GM21576 (cell line): ENCODE measurements at regions not wholly inside any gene's neighbourhood (a gene's known extent, or its start where the extent isn't known, plus 50 kb on each side); places are given as distances from the start of the nearest gene placed in this dataset.

Experiments used
- ATAC-seq: cut with Tn5 transposase; IDR thresholded peaks from one replicate; pipeline ENCODE4 v1.9.1; 2021; ENCODE audit warnings: mild to moderate bottlenecking, moderate library complexity; ENCODE audit not compliant: unreplicated experiment

- ATAC-seq: no peak
Observed at GRCh38 chr18:71919211-71919610, 624.9 kb downstream of the CBLN2 start.

DNA sequence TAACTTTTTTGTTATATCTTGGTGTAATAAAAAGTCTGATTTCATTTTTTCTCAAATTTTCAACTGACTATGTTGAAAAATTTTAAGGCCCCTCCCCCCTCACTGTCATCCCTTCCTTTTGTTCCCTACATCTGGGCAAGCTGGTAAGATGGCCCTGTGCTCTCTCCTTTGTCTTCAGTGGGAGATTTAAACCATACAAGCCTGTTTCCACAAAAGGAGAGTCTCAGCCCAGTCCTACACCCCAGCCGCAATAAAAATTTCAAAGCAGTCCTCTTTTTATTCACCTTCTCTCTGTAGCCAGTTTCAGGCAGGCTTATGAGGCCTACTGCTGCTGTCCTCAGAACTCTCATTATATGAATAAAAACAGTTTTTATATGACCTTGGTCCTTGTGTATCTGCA, 630.5 kb downstream of the CBLN2 start:
- ATAC-seq: no peak

GRCh38 chr18:71902482-71902881, 641.7 kb downstream of the CBLN2 start:
- ATAC-seq: no peak

GRCh38 chr18:71899707-71900472, 644.3 kb downstream of the CBLN2 start:
- no peak for ATAC-seq

GRCh38 chr18:71899183-71899582, 645.0 kb downstream of the CBLN2 start:
- ATAC-seq: no peak

DNA sequence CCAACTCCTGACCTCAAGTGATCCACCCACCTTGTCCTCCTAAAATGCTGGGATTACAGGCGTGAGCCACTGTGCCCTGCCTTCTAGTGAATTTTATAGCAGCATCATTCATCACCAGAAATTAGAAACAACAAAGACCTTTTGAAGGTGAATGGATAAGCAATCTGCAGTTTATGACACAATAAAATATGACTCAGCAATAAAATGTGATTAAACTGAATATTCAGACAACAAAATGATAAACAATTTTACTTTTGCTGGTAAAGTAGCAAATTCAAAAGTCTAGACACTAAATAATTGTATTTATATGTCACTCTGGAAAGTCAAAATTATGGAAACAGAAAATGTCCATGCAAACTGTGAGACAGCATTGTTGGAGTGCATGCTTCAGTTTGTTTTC, 656.6 kb downstream of the CBLN2 start:
- no peak for ATAC-seq

DNA sequence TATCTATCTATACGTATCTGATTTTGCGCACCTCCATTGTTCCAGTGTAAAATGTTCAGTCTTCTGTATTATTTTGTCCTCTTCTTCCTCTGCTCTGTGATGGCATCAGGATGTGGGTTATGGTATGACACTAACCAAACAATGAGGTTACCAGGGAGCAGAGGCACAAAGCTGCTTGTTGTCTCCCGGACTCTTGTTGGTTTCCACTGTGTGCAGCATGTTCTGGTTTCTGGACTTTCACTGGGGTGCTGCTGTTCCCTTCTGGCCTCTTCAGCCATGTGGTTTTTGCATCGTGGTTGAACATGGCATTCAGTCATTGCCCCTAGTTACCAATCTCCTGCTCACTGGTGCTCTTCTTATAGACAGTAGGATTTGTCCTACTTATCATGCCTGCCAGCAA, 665.9 kb downstream of the CBLN2 start:
- no peak for ATAC-seq

DNA sequence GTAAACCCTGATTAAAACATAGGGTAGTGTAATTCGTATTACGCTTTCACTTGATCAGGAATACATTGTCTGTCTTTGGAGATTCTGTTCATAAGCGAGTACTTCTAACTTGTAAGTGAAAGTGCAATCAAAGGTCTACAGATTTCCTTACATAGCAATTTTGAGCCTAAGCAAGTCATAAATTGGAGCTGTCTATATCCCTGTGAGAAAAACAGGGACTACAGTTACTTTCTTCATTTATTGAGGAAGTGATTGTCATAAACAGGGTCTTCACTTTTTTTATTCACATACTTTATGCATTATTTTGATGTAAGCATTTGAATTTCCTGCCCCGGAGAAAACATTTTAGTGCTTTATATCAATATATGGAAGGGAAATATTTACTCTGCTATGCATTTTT, 670.4 kb downstream of the CBLN2 start:
- no peak for ATAC-seq

- ATAC-seq: no peak
Observed at GRCh38 chr18:71865888-71866287, 678.3 kb downstream of the CBLN2 start.

DNA sequence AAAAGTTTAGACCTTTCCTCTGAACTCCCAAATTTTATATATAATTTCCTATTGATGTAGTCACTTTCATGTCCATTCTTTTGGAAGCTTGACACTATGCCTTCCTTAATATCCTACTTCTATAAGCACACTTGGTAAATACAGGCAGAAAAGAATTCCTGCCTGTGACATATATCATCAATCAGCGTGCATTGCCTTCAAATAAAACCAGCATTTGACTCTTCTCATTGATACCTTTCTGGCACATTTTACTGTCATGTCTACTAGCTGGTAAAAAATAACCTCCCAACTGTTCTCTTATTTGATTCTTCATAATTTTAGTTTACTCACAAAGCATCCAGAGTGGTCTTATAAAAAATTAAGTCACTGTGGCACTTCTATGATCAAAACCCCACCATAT, 693.5 kb downstream of the CBLN2 start:
- ATAC-seq: no peak

DNA sequence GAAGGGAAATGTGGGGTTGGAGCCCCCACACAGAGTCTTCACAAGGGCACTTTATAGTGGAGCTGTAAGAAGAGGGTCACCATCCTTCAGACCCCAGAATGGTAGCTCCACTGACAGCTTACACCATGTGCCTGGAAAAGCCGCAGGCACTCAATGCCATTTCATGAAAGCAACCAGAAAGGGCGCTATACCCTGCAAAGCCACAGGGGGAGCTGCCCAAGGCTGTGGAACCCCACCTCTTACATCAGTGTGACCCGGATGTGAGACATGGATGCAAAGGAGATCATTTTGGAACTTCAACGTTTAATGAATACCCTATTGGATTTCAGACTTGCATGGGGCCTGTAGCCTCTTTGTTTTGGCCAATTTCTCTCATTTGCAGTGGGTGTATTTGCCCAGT, 694.7 kb downstream of the CBLN2 start:
- no peak for ATAC-seq

- ATAC-seq: no peak
Observed at GRCh38 chr18:71846716-71847115, 697.4 kb downstream of the CBLN2 start.

- no peak for ATAC-seq
Observed at GRCh38 chr18:71844814-71845213, 699.3 kb downstream of the CBLN2 start.

DNA sequence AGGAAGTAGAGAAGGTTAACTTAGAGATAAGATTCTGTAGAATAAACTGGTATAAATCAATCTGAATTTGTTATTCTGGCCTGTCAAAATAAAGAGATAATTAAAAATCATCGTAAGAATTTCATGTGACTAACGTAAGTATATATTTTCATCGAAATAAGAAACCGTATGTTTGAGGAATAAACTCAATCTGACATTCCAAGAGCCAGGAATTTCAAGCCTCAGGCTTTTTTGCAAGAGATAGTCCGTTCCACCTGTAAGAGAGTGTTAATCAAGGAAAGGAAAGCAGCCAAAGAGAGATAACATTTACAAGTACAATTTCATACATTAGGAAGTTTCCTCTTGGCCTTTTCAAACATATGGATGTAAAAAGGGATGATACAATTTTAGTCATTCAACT, 701.5 kb downstream of the CBLN2 start:
- no peak for ATAC-seq

DNA sequence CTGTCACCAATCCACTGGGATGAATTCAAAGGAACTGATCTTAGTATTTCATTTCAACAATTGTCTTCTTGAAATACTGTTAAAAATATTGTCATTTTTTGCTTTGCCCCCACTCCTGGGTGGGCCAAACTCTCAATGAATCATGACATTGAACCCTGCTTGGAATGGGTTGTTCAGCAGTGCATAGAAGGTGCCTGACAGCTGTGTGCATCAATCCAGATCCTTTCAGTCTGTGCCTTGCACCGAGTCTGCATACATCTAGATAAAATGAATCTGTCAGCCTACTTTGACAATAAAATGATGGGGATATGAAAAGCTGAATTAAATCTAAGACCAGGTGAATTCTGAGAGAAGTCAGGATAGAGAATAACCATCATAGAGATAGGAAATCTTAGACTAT, 706.6 kb downstream of the CBLN2 start:
- no peak for ATAC-seq

- no peak for ATAC-seq
Observed at GRCh38 chr18:71832946-71833617, 711.1 kb downstream of the CBLN2 start.

DNA sequence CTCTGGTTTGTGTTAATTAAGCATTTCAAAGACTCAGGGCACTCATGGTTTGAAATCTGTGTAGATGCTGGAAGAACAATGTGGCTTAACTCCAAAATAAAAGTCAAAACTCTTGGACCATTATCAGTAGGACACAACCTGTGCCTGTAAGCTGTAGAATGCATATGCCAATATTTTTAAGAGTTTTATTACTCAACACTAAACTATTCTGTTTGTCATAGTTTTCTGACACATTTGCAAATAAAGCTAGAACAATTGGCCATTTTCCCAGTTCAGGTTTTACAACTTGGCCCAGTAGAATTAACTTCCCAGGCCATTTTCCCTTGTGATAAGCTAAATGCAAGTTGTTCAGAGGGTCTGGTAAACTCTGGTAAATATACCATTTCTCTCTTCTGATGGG, 713.1 kb downstream of the CBLN2 start:
- no peak for ATAC-seq

DNA sequence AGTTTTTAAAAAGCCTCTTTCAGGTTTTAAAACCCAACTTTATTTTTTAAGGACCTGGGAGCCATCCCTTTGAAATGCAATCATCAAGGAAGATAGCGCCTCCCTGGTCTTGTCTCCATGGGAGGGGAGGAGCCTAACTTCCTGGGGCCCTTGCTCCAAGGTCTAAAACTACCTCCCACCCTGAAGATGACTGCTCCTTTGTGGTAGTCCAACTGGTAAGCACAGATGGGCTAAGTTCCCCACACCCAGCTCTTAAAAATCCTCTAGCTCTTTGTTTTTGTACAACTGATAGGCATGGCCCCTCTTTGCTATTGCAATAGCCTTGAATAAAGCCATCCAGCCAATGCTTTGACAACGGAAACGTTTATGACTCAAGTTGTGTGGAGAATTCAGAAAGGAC, 716.8 kb downstream of the CBLN2 start:
- ATAC-seq: no peak

DNA sequence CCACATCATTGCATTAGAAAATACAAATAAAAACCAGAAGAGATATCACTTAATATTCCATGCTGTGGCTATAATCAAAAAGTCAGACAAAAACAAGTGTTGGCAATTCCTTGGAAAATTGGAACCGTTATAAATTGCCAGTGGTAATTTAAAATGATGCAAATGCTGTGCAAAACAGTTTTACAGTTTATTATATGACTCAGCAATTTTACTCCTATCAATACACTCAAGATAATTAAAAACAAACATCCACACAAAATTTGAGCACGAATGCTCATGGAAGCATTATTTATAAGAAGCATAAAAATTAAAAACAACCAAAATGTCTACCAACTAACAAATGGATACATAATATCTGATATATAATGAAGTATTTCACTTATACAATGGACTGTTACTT, 728.8 kb downstream of the CBLN2 start:
- ATAC-seq: no peak

GRCh38 chr18:71809711-71810110, 734.4 kb downstream of the CBLN2 start:
- no peak for ATAC-seq

GRCh38 chr18:71808616-71809015, 735.5 kb downstream of the CBLN2 start:
- ATAC-seq: no peak

- no peak for ATAC-seq
Observed at GRCh38 chr18:71807586-71807985, 736.6 kb downstream of the CBLN2 start.
